Suppressor macrophage treated with lipopolysaccharide for 1 hour (primary cell): ENCODE measurements at regions not wholly inside any gene's neighbourhood (a gene's known extent, or its start where the extent isn't known, plus 50 kb on each side); places are given as distances from the start of the nearest gene placed in this dataset.
A peak's percentile ranks its signal among the peaks of the same experiment; 100 is the strongest.
"Not testable (repeated sequence)": the region's sequence is repeated elsewhere in the genome, so short reads cannot be mapped to it uniquely, and the experiment has no call there.

Source experiments
- DNase-seq, 3 donors: peaks; one replicate each; pipeline ENCODE4 v3.0.0-alpha.2; 2020 to 2022

GRCh38 chr6:121645100-121645745, 209.8 kb downstream of the GJA1 start:
- no peak for DNase-seq

- peak; percentile 17 to 32 (median 22) for DNase-seq
Observed at GRCh38 chr6:121647905-121648304, 212.5 kb downstream of the GJA1 start.

- no peak for DNase-seq
Observed at GRCh38 chr6:121649951-121650350, 214.5 kb downstream of the GJA1 start.

- DNase-seq = no peak
Observed at GRCh38 chr6:121651420-121651819, 216.0 kb downstream of the GJA1 start.

- no peak for DNase-seq
Observed at GRCh38 chr6:121652223-121652622, 216.8 kb downstream of the GJA1 start.

GRCh38 chr6:121652726-121653623, 217.5 kb downstream of the GJA1 start:
- DNase-seq = peak; percentile 73 to 88 (median 85)

GRCh38 chr6:121653624-121654008, 218.2 kb downstream of the GJA1 start:
- DNase-seq = no peak

GRCh38 chr6:121657972-121658371, 222.5 kb downstream of the GJA1 start:
- DNase-seq = no peak

GRCh38 chr6:121660277-121660676, 224.8 kb downstream of the GJA1 start:
- DNase-seq = no peak

GRCh38 chr6:121663292-121663810, 227.9 kb downstream of the GJA1 start:
- no peak for DNase-seq

- no peak for DNase-seq
Observed at GRCh38 chr6:121664158-121664557, 228.7 kb downstream of the GJA1 start.

- peak; percentile 48 to 68 (median 66) for DNase-seq
Observed at GRCh38 chr6:121666814-121667213, 231.4 kb downstream of the GJA1 start.

- no peak for DNase-seq
Observed at GRCh38 chr6:121668259-121668658, 232.8 kb downstream of the GJA1 start.

GRCh38 chr6:121670511-121670910, 235.1 kb downstream of the GJA1 start:
- DNase-seq = no peak

GRCh38 chr6:121677571-121677970, 242.1 kb downstream of the GJA1 start:
- peak; percentile 30 to 58 (median 37) for DNase-seq

- DNase-seq = no peak
Observed at GRCh38 chr6:121678245-121678644, 242.8 kb downstream of the GJA1 start.

GRCh38 chr6:121680058-121680457, 244.6 kb downstream of the GJA1 start:
- DNase-seq = no peak

- no peak for DNase-seq
Observed at GRCh38 chr6:121682666-121683065, 247.2 kb downstream of the GJA1 start.

GRCh38 chr6:121685806-121686205, 250.4 kb downstream of the GJA1 start:
- DNase-seq = not testable (repeated sequence)

- DNase-seq = no peak
Observed at GRCh38 chr6:121686611-121687023, 251.2 kb downstream of the GJA1 start.

- no peak for DNase-seq
Observed at GRCh38 chr6:121688974-121689373, 253.5 kb downstream of the GJA1 start.

GRCh38 chr6:121691126-121691551, 255.7 kb downstream of the GJA1 start:
- DNase-seq = no peak

GRCh38 chr6:121694389-121694788, 258.9 kb downstream of the GJA1 start:
- no peak for DNase-seq

GRCh38 chr6:121694801-121695251, 259.4 kb downstream of the GJA1 start:
- DNase-seq = no peak
